ENCODE measurements at regions not wholly inside any gene's neighbourhood (a gene's known extent, or its start where the extent isn't known, plus 50 kb on each side); places are given as distances from the start of the nearest gene placed in this dataset.

DNA sequence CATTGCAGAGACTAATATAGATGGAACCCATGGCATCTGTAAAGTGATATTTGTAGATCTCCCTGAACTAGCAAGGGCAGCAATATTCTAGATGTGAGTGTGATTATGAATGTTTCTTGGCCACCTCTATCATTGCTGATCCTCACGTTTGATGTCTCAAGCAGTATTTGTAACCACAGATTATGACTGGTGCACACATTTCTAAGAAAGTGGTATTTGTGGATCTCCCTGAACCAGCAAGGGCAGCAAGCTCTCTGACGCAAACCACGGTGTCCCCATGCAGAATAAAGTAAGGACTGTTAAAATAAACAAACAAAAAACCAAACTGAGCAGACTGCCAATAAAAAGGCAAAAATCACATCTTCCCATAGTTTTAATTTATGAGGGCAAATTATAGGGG lies 301.3 kb downstream of the CSNK1G3 start:
- no peak for DNase-seq (ENCODE audit: low read depth in 4 of 4, low spot score in 2 of 4)

DNA sequence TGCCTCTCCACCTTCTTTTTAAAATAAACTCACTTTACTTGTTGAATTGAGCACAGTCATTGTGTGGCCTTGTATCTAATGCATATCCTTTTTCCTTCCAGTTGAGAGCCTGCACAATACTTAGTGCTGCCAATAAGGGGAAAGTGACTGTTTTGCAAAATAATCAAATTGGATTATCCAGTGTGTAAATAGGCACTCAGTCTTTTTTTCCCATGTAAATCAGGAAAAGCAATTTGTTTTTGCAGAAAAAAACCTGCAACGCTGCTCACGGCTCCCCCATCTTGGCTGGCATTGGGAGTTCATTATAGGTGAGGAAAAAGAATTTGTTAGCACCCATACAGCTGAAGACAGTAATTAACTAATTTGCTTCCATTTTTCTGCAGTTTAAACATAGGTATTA lies 299.9 kb downstream of the CSNK1G3 start:
- DNase-seq (ENCODE audit: low read depth in 4 of 4, low spot score in 2 of 4): no peak

DNA sequence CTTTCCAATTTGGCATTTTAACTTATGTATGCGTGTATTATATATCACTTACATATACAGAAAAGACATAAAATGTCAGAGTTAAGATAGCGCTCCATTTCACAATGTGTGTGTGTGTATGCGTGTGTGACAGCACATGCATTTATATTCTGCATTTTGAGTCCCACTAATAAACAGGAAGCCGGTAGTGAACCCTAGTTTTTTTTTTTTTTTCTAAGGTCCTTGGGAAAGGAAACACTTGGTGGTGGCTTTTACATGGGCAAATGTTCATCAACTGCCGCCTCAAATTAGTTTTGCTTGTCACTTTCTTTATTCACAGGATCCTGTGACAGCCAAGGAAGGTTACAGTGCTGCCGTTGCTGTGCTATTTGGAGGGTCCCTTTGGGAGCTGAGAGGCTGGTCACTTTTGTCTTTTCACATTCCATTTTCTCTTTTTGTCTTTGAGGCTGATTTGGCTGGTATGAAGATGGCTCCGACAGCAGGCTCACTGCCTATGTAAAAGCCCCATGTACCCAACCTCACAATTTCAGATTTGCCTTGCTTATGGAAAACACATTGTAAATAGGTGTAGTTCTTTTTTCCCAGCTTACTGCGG lies 298.9 kb downstream of the CSNK1G3 start:
- DNase-seq (ENCODE audit: low read depth in 4 of 4, low spot score in 2 of 4): no peak

DNA sequence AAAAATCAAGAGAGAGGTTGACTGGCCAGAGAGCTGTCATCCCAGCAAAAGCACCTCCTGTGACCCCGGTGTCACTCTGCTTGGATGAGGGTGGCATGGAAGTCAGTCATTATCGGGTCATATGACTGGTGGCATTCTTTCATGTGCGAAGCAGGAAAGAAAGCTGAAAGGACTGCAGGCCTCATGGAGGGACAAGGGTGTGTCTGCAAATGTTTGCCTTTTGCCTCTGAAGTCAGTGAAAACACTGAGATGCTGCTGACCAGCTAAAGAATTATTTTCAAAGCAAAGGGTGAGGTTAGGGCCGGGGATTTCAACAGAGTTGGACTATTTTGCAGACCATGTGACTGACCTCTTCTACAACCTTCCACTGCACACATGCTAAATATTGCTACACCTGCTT lies 298.3 kb downstream of the CSNK1G3 start:
- no peak for DNase-seq (ENCODE audit: low read depth in 4 of 4, low spot score in 2 of 4)

DNA sequence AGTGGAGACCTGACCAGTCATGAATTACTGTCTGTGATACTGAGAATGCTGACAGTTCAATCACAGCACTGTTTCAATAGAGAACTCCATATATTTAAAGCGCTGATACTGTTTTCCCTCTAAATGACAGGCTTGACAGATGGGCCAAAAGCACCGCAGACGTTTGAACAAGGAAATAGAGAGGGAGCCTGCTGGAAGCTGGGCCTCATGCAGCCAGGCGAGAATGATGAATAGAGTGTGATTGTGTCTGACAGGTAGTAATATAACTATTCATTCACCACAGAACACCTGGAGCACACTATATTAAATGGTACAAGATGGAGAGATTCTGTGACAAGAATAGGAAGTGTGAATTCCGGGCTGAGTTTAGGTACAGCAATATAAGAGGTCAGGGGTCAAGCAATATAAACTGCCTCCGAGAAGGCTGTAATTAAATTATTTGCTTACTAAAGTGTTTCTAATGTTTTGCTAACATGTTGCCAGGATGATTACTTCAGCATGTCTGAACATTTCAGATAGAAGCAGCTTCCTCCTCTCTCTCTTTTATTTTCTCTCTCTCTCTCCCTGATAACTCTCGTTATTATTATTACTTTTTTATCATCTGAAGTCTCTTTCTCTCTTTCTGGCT lies 297.7 kb downstream of the CSNK1G3 start:
- no peak for DNase-seq (ENCODE audit: low read depth in 4 of 4, low spot score in 2 of 4)

DNA sequence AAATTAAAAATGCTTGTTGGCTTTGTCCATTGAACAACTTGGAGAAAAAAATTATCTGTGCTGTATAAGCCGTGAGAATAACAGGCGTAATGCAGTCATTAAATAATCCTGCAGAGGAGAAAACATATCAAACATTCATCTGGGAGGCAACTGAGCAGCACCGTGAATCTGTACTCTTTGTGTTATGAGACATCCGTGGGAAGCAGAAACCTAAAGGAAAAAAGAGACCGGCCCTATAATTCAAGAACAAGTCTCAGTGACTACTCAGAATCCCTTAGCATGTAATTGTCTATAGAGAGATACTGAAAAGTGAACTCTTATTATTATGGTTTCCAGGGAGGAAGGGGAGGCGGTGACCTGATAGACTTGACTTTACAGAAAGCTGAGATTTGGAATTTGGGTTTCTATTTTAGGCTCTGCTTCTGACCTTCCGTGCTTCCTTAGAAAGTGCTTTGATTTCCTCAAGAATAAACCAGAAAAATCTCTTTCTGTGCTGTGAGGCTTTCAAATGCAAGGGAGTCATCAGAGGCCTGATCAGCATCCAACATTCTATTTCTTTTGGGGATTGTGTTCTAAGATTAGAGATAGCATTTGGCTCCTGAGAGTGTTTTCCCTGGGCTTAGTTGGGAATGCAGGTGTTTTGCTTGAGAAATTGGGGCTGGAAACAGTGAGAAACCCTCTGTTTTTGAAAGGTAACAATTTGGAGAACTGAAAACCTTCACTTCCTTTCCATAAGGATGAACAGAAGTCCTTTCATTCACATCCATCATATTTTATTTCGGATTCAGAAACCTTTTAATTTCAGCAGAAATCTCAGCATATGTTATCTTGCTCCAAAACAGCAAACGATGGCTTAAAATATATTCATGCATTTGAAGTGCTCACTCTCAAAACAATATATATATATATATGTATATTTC lies 296.7 kb downstream of the CSNK1G3 start:
- no peak for DNase-seq (ENCODE audit: low read depth in 4 of 4, low spot score in 2 of 4)

DNA sequence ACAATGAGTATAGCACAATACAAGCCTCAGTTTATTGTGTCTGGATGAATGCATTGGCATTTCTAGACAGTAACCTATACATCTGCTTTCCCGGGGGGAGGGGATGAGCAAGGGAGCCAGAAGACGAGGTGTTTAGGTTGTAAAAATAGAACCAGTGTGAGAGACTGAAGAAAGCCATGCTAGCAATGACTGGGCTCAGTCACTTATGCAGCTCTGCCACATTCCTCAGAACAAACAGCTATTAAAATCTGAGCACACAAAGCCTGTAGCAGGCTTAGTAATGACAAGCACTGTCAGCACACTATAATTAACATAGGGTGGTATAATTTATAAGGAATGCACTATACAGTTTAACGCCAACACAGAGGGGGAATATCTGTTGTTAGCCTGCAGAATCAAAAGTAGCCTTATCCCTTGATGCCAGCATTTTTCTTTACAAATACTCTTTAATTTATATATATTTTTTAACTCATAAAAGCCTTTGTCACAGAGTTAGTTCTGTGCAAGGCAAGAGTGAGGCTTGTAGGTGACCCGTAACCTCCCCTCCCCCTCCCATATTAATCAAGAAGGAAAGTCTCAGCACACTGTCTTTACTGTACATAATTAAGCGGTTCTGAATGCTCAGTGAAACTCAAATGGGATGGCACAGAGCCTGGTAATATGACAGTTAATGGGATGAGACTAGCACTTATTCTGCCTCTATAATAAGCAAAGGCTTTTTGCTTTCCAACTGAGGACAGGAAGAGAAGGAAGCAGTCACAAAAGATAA lies 295.4 kb downstream of the CSNK1G3 start:
- DNase-seq (ENCODE audit: low read depth in 4 of 4, low spot score in 2 of 4): no peak

DNA sequence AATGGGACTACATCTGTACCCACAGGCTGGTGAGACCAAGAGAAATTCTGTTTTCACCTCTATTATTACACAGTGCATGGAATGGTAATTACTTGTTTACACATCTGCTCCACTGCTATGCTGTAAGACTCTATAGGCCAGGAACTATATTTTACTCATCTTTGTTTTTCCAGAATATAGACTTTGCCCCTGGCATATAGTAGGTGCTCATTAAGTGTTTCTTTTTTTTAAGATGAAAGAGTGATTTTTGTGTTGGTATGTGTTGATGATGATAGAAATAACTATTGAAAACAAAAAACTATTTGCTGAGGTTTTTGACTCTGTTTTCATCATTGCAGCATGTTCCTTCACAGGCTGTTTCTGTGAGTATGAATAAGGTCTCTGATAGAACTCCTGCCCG lies 294.7 kb downstream of the CSNK1G3 start:
- DNase-seq (ENCODE audit: low read depth in 4 of 4, low spot score in 2 of 4): no peak

DNA sequence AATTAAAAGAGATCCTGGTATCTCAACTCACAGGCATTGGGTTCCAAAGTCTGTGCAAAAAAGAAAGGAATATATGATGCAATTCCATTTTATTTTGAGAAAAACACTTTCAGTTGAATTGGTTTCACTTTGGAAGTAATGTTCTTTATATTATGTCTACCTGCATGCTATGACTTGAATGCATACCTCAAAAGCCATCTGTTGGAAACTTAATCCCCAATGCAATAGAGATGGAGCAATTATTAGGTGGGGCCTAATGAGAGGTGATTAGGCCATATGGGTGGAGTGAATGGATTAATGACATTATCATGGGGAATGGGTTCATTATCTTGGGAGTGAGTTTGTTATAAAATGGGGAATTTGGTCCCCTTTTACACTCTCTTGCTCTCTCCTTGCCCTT lies 293.3 kb downstream of the CSNK1G3 start:
- DNase-seq (ENCODE audit: low read depth in 4 of 4, low spot score in 2 of 4): no peak

DNA sequence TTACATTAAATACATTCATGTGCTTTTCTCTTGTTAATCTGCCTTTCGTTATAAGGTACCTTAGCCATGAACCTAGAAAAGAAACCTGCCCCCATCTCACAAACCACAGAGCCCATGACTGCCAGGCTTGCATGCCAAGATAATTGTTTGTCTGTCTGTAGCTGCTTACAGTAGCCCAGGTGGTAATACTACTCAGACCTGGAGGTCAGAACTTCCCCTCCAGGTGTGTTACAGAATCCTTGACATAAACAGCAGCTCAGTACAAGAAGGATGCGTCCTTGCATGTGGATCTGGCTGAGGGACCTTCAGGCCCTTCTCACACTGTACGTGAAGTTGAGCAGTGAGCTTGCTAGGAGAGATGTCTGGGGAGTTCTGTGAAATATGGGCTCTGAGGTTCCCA lies 291.4 kb downstream of the CSNK1G3 start:
- no peak for DNase-seq (ENCODE audit: low read depth in 4 of 4, low spot score in 2 of 4)

DNA sequence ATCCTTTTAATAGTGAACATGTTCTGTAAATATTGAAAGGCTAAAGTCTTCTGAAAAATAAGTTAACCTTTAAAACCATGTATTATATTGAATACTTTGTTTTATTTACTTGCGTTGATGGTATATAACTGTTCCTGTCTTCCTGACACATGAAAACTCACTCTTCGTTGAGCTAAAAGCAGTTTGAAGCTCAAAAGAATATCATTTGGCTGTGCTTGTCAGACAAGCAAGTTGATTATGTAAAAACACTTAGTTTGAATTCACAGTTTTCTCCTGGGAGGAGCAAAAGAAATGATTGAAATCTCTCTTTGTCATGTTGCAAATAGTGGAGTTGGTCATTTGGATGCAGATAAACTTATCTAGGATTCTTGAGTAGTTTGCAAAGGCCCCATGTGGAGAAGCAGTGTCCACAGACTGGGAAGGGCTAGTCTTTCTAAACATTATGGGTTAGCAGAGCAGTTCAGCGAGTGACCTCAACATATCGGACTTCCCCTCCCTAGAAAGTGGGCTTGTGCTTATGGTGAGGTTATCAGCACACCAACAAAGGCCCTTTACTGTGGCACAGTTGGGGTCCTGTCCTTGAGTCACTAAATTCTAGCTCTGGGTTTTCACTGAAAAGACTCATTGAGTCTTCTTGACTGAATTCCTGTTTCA lies 290.4 kb downstream of the CSNK1G3 start:
- DNase-seq (ENCODE audit: low read depth in 4 of 4, low spot score in 2 of 4): no peak

DNA sequence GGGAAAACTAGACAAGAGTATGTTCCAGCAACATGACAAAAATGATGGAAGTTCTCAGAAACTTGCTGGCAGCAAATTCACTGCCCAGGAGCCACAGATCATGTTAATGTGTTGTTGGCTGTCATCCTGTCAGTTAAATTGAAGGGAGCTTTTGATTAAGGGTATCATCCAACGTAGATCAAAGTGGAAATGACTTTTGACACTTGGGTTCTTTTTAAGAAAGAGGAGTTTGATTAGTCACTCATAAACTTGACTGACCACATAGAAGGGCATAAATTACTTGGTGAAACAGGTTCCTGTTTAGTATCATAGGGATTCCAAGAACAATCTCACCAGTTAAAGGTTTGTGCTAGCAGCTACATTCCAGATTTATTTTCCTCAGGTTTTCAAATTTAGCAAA lies 288.7 kb downstream of the CSNK1G3 start:
- DNase-seq (ENCODE audit: low read depth in 4 of 4, low spot score in 2 of 4): no peak

DNA sequence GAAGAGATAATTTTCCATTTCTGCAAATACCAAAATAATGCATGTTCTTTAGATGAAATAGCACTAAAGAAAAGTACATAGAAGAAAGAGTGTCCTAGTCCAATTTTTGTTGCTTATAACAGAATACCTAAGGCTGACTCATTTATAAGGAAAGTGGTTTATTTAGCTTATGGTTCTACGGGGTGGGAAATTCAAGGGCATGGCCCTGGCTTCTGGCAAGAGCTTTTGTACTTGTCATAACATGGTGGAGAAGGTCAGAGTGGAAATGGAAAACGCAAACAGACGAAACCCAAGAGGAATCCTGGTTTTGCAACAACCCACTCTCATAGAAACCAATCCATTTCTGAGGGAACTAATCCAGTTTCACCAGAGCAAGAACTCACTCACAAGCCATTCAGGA lies 283.7 kb downstream of the CSNK1G3 start:
- no peak for DNase-seq (ENCODE audit: low read depth in 4 of 4, low spot score in 2 of 4)

DNA sequence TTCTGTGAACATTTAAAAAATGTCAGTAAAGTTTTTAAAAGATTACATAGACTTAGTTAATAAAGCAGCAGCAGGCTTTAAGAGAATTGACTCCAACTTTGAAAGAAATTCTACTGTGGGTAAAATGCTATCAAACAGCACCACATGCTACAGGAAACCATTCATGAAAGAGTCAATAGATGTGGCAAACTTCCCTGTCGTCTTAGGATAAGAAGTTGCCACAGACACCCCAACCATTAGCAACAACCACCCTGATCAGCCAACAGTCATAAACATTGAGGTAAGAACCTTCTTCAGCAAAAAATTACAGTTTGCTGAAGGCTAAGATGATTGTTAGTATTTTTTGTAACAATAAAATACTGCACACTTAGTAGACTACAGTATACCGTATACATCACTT lies 278.2 kb downstream of the CSNK1G3 start:
- no peak for DNase-seq (ENCODE audit: low read depth in 4 of 4, low spot score in 2 of 4)

DNA sequence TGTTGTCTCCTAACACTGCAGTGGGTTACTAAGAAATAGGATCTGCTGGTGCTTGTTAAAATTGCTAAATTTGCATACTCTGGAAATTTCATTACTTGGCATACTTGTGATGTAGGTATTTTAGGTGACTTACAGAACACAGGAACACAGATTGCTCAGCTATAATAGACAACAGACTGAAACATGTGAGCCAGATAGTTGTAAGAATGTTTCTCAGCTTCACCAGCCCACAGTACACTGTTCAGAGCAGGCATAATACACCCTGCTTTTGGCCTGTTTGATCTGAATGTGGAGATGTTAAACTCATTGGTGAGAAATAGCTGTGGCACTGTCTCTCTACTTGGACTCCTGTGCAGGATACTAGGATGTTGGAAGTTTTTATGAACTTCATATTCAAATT lies 275.7 kb downstream of the CSNK1G3 start:
- no peak for DNase-seq (ENCODE audit: low read depth in 4 of 4, low spot score in 2 of 4)

DNA sequence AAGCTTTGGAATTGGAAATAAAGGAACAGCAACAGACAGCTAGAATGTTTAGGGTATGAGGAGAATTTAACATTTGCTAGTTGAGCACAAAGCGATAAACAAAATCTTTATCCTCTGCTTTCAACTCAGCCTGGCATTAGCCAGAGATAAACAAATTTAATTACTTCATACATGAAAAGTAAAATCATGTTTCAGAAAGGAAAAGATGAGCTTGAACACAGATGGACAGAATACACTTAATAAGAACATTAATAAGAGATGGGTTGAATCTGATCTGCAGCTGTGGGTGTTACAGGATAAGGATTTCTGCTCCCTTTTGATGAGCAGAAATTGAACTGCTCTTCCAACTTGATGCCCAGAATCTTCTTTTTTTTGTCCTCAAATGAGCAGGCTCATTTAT lies 275.2 kb downstream of the CSNK1G3 start:
- no peak for DNase-seq (ENCODE audit: low read depth in 4 of 4, low spot score in 2 of 4)

DNA sequence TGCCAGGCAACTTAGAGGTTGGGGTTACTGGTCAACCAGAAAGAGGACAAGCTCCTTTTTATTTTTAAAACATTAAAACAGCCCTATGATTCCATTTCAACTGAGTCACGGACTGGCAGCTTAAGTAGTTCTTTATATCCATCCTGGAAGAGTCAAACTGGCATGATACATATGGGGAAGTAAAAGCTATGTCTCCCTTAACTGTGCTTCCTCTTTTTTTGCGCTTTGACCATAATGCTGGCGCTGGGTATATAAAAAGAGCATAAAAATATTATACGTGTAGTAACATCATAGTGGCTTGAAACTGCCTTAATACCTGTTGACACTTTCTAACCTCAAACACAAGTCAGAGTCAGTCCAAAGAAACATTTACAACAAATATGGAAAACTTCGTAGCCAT lies 274.4 kb downstream of the CSNK1G3 start:
- no peak for DNase-seq (ENCODE audit: low read depth in 4 of 4, low spot score in 2 of 4)

DNA sequence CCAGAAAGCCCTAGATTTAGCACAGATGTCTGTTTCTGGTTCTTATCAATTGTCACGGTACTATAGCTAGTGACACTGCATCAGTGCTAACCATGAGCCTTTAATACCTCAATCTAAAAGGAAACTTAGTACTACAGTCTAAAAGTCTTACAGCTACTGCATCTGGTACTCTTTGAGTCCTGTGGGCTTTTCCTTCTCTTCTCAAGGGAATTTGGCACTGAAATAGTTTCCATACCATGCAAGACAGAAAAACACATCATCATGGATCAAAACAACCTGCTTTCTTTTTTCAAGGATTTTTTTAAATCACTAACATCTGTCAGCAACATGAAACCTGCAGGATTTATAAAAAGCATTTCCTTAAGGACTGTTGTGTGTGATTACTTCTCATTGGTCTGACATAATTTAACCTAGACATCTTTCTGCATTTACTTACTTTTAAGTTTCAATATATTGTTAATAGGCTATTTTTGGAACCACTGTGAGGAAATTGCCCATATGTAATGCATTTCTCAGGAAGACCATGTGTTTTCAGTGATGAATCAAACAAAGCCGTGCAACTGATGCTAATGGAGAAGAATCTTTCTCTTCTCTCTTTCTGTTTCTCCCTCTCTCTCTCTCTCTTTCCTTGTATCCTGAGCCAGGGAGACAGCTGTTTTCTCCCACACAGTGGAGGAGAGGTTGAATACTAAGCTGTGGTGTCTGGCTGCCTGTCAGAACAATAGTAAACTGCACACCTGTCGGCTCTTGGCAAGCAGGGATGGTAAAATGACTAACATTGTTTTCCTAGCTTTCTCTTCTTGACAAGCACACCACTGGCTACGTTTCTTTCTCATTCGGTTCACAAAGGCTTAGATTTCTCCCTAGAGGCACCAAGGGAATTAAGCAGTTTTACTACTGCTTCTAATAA lies 273.4 kb downstream of the CSNK1G3 start:
- no peak for DNase-seq (ENCODE audit: low read depth in 4 of 4, low spot score in 2 of 4)

DNA sequence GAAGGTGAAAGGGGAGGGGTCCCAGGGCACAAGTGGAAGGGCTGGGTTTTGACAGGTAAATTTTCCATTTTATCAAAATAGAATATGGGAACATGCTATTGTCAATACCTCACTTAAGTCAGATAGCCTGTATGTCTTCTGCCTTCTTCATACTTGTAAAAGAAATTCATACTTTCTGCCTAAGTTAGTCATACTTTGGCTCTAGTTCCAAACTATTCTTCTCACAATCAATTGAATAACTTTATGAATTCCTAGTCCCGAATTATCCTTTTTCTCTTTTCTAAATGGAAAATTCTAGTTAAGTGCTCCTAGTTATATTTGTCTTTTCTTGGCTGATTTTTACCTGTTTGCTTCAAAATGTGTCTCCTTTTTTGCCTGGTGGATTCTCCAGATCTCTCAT lies 271.4 kb downstream of the CSNK1G3 start:
- DNase-seq (ENCODE audit: low read depth in 4 of 4, low spot score in 2 of 4): no peak

DNA sequence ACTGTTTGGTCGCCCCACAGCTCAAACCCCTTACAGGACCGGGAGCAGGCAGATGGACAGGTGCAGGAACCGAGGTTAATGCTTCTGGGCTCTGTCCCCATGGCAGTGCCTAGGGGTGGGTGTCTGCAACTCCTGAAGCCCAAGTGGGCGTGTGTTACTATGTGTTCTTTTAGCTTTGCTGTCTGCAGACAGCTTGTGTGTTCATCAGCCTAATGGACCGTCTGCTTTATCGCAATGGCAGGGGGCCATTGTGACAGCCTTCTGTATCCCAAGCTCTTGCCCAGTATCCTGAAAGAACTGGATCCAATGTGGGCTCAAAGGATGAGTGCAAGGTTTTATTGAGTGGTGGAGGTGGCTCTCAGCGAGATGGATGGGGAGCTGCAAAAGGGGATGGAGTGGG lies 266.7 kb downstream of the CSNK1G3 start:
- DNase-seq (ENCODE audit: low read depth in 4 of 4, low spot score in 2 of 4): no peak

Data from left renal cortex interstitium (tissue), 4 donors.